OCI-LY7 (cell line): ENCODE measurements at regions not wholly inside any gene's neighbourhood (a gene's known extent, or its start where the extent isn't known, plus 50 kb on each side); places are given as distances from the start of the nearest gene placed in this dataset.
"Not testable (repeated sequence)": the region's sequence is repeated elsewhere in the genome, so short reads cannot be mapped to it uniquely, and the experiment has no call there.

ENCODE experiments used
- BruUV-seq: library from RNA; stranded (reverse); fragments of 400-500 nt; replicated peaks from 2 replicates; lab custom pipeline; 2021; lab: Mats Ljungman, UMichigan
- CTCF ChIA-PET: fragments of 300-600 bp; sonication (Branson Sonifier 250); formaldehyde crosslinking; loops from one replicate; lab custom pipeline; 2022; ENCODE audit warnings: antibody characterized with exemption; ENCODE audit not compliant: unreplicated experiment; lab: Charles Lee
- POLR2A ChIA-PET: fragments of 300-600 bp; sonication (Branson Sonifier 250); formaldehyde crosslinking; loops from one replicate; lab custom pipeline; 2022; ENCODE audit warnings: antibody characterized with exemption; lab: Charles Lee
- DNase-seq: peaks from one replicate; pipeline ENCODE4 v3.0.0-alpha.2; 2015; ENCODE audit warnings: low spot score
- H2AFZ ChIP-seq: fragments of 200-600 bp; sonication (generic), shearing (Covaris generic); 2 replicates; pipeline ENCODE4 v1.6.1; 2014; ENCODE audit warnings: mild to moderate bottlenecking, antibody characterized with exemption, low read length, moderate library complexity
- H3K27ac ChIP-seq: fragments of 200-600 bp; sonication (generic); 2 replicates; pipeline ENCODE4 v1.5.1; 2014; ENCODE audit warnings: mixed run types, low read depth, mild to moderate bottlenecking, moderate library complexity, low read length, inconsistent platforms; ENCODE audit not compliant: poor library complexity, severe bottlenecking
- H3K36me3 ChIP-seq: fragments of 200-600 bp; sonication (generic); 2 replicates; pipeline ENCODE4 v1.6.1; 2014; ENCODE audit warnings: mild to moderate bottlenecking, antibody characterized with exemption, low read length, moderate library complexity, mixed read lengths; ENCODE audit not compliant: insufficient read depth
- H3K4me1 ChIP-seq: fragments of 200-600 bp; sonication (generic); 2 replicates; pipeline ENCODE4 v1.5.1; 2014; ENCODE audit warnings: mild to moderate bottlenecking, low read length; ENCODE audit not compliant: insufficient read depth, poor library complexity, severe bottlenecking
- H3K4me2 ChIP-seq: fragments of 200-600 bp; sonication (generic); 2 replicates; pipeline ENCODE4 v1.6.1; 2014; ENCODE audit warnings: mild to moderate bottlenecking, low read length
- H3K4me3 ChIP-seq: fragments of 200-600 bp; sonication (generic); 2 replicates; pipeline ENCODE4 v1.5.1; 2014; ENCODE audit warnings: mild to moderate bottlenecking, low read depth, low read length; ENCODE audit not compliant: poor library complexity, severe bottlenecking
- H3K79me2 ChIP-seq: fragments of 200-600 bp; sonication (generic); 2 replicates; pipeline ENCODE4 v1.6.1; 2016; ENCODE audit warnings: low read depth, mild to moderate bottlenecking, low read length, moderate library complexity, mixed read lengths; ENCODE audit not compliant: insufficient read depth
- H3K9me2 ChIP-seq: fragments of 200-600 bp; sonication (generic); 2 replicates; pipeline ENCODE4 v1.6.1; 2016; ENCODE audit warnings: mild to moderate bottlenecking, low read length, mixed read lengths; ENCODE audit not compliant: insufficient read depth
- H3K9me3 ChIP-seq: fragments of 200-600 bp; sonication (generic); 2 replicates; pipeline ENCODE4 v1.6.1; 2014; ENCODE audit warnings: mild to moderate bottlenecking, mixed run types, low read length, mixed read lengths
- H4K20me1 ChIP-seq: fragments of 200-600 bp; sonication (generic); 2 replicates; pipeline ENCODE4 v1.6.1; 2014; ENCODE audit warnings: mild to moderate bottlenecking, antibody characterized with exemption, low read length, moderate library complexity, mixed read lengths; ENCODE audit not compliant: insufficient read depth
- CTCF ChIP-seq: fragments of 200-600 bp; sonication (generic); conservative IDR thresholded peaks from 2 replicates; pipeline ENCODE4 v1.5.1; 2014; ENCODE audit warnings: mild to moderate bottlenecking, antibody characterized with exemption, low read length, moderate library complexity, mixed read lengths
- EZH2phosphoT487 ChIP-seq: fragments of 200-600 bp; sonication (generic); IDR thresholded peaks from 2 replicates; pipeline ENCODE4 v1.6.1; 2018; ENCODE audit warnings: low read depth, borderline replicate concordance, mild to moderate bottlenecking, mixed run types, antibody characterized with exemption, low read length, moderate library complexity, mixed read lengths
- intact Hi-C: fragments of 100-400 bp; cut with micrococcal nuclease; formaldehyde crosslinking; loops from one replicate; pipeline ENCODE4 v1.10.0; 2022; ENCODE audit not compliant: unreplicated experiment

GRCh38 chr7:10463701-10464100 lies 510.0 kb upstream of the PHF14 start:
- intact Hi-C loops = no loop called here
- ChIA-PET CTCF (no interaction called here), POLR2A (no interaction called here)
- TF ChIP-seq CTCF (no peak), EZH2phosphoT487 (no peak)
- Histone ChIP-seq H2AFZ (no peak overlapping the region), H3K4me3 (no peak overlapping the region), H3K9me2 (no peaks in the 10 kb centered on the region), H4K20me1 (no peaks in the 10 kb centered on the region), H3K79me2 (no peaks in the 10 kb centered on the region), H3K4me2 (no peak overlapping the region), H3K4me1 (no peaks in the 10 kb centered on the region), H3K36me3 (no peaks in the 10 kb centered on the region), H3K9me3 (no peaks in the 10 kb centered on the region), H3K27ac (no peak overlapping the region)
- DNase-seq = no peak
- no TSS peak for BruUV-seq

GRCh38 chr7:10465536-10465935 lies 508.1 kb upstream of the PHF14 start:
- H3K79me2 ChIP-seq, H3K27ac ChIP-seq, H3K9me3 ChIP-seq, H3K4me1 ChIP-seq, DNase-seq, CTCF ChIA-PET, H3K9me2 ChIP-seq, POLR2A ChIA-PET, H3K4me2 ChIP-seq, H4K20me1 ChIP-seq, H3K36me3 ChIP-seq, intact Hi-C loops, BruUV-seq, H3K4me3 ChIP-seq, H2AFZ ChIP-seq: not testable (repeated sequence)

DNA sequence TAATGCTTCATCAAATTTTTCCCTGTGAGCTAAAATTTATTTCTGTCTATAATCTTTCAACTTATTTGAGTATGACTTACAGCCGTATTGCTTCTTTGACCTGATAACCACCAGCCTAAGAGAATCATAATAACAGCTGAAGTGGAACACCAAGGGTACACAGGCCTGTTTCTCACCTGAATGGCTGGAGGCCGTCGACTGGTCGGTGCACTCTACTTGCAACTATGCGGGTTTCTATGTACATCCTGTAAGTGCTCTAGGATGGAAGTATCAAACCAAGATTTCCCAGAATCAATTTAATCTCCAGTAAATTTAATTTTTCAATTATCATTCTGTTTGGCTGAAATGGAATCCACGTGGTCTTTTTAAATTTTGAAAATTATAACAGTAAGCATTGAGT lies 504.8 kb upstream of the PHF14 start:
- Histone ChIP-seq H3K4me1 (no peaks in the 10 kb centered on the region), H3K4me2 (no peak overlapping the region), H3K4me3 (no peak overlapping the region), H3K9me3 (no peaks in the 10 kb centered on the region), H3K36me3 (no peaks in the 10 kb centered on the region), H3K9me2 (no peaks in the 10 kb centered on the region), H2AFZ (no peak overlapping the region), H3K79me2 (no peaks in the 10 kb centered on the region), H4K20me1 (no peaks in the 10 kb centered on the region), H3K27ac (no peak overlapping the region)
- DNase-seq = no peak
- no TSS peak for BruUV-seq
- POLR2A ChIA-PET = no interaction called here
- TF ChIP-seq EZH2phosphoT487 (no peak), CTCF (no peak)
- CTCF ChIA-PET = no interaction called here
- intact Hi-C loops = no loop called here
